Keratinocyte (primary cell): ENCODE measurements at regions not wholly inside any gene's neighbourhood (a gene's known extent, or its start where the extent isn't known, plus 50 kb on each side); places are given as distances from the start of the nearest gene placed in this dataset.

Experiments
- DNase-seq: peaks from one replicate; pipeline ENCODE4 v3.0.0-alpha.2; 2011; ENCODE audit warnings: low read depth, missing footprints, low spot score
- FAIRE-seq: peaks from 2 replicates; lab custom pipeline; 2011; peaks lifted over from hg19 to GRCh38; lab: Jason Lieb, UNC
- H2AFZ ChIP-seq: 2 replicates; pipeline ENCODE4 v1.6.0; 2012; ENCODE audit warnings: low read length, control low read depth, inconsistent platforms; ENCODE audit not compliant: control insufficient read depth
- H3K27ac ChIP-seq: 2 replicates; pipeline ENCODE4 v1.5.1; 2011; ENCODE audit warnings: low read length; ENCODE audit not compliant: control insufficient read depth, insufficient read depth
- H3K27me3 ChIP-seq: 3 replicates; pipeline ENCODE4 v1.6.0; 2011; ENCODE audit warnings: low read length; ENCODE audit not compliant: control insufficient read depth, insufficient read depth; ENCODE audit errors: extremely low read depth
- H3K36me3 ChIP-seq, 2 experiments: 2 replicates in 1 of 2; 3 replicates in 1 of 2; pipeline ENCODE4 v1.5.1; 2011; ENCODE audit warnings: low read length in 2 of 2, mild to moderate bottlenecking in 1 of 2; ENCODE audit not compliant: control insufficient read depth in 2 of 2, insufficient read depth in 2 of 2; ENCODE audit errors: extremely low read depth in 1 of 2
- H3K4me1 ChIP-seq: 3 replicates; pipeline ENCODE4 v1.5.1; 2011; ENCODE audit warnings: low read length; ENCODE audit not compliant: control insufficient read depth, insufficient read depth; ENCODE audit errors: extremely low read depth
- H3K4me2 ChIP-seq: 3 replicates; pipeline ENCODE4 v1.6.0; 2011; ENCODE audit warnings: low read depth, low read length; ENCODE audit not compliant: control insufficient read depth, insufficient read depth; ENCODE audit errors: extremely low read depth
- H3K4me3 ChIP-seq, 3 experiments: fragments of 200-600 bp in 1 of 3; sonication (generic) in 1 of 3; 2 replicates in 2 of 3; 3 replicates in 1 of 3; pipeline ENCODE4 v1.5.1; 2011 to 2016; ENCODE audit warnings: low read length in 3 of 3, mild to moderate bottlenecking in 3 of 3, control low read depth in 2 of 3, inconsistent platforms in 1 of 3, low read depth in 1 of 3, mixed read lengths in 1 of 3, mixed run types in 1 of 3, moderate library complexity in 1 of 3; ENCODE audit not compliant: control insufficient read depth in 2 of 3, insufficient read depth in 2 of 3; ENCODE audit errors: extremely low read depth in 1 of 3
- H3K79me2 ChIP-seq: 2 replicates; pipeline ENCODE4 v1.6.0; 2012; ENCODE audit warnings: low read length; ENCODE audit not compliant: control insufficient read depth, insufficient read depth
- H3K9ac ChIP-seq: 3 replicates; pipeline ENCODE4 v1.6.0; 2011; ENCODE audit warnings: low read length; ENCODE audit not compliant: control insufficient read depth, insufficient read depth; ENCODE audit errors: extremely low read depth
- H3K9me1 ChIP-seq: 3 replicates; pipeline ENCODE4 v1.6.0; 2011; ENCODE audit warnings: low read length; ENCODE audit not compliant: control insufficient read depth, insufficient read depth; ENCODE audit errors: extremely low read depth
- H3K9me3 ChIP-seq: 2 replicates; pipeline ENCODE4 v1.5.1; 2012; ENCODE audit warnings: low read depth, low read length; ENCODE audit not compliant: control insufficient read depth
- H4K20me1 ChIP-seq: 3 replicates; pipeline ENCODE4 v1.6.0; 2011; ENCODE audit warnings: low read length; ENCODE audit not compliant: control insufficient read depth, insufficient read depth; ENCODE audit errors: extremely low read depth
- CTCF ChIP-seq, 3 experiments: IDR thresholded peaks in 1 of 3; conservative IDR thresholded peaks in 1 of 3; optimal IDR thresholded peaks in 1 of 3; 2 replicates in 2 of 3; 3 replicates in 1 of 3; pipeline versions ENCODE3 to v1.5.1; 2011; ENCODE audit warnings: low read length in 3 of 3, mild to moderate bottlenecking in 3 of 3, moderate library complexity in 2 of 3, control low read depth in 1 of 3, inconsistent platforms in 1 of 3; ENCODE audit not compliant: insufficient read depth in 2 of 3; ENCODE audit errors: extremely low read depth in 1 of 3
- EZH2 ChIP-seq: IDR thresholded peaks from one replicate; pipeline ENCODE4 v1.6.1; 2012; ENCODE audit warnings: inconsistent platforms, mild to moderate bottlenecking, low read length, moderate library complexity
- dilution Hi-C: fragments of 300-500 bp; cut with MboI; formaldehyde crosslinking; loops from one replicate; pipeline ENCODE4 v1.7.0; 2020; ENCODE audit warnings: low sequenced_read_pairs; ENCODE audit not compliant: extremely low pct_ligation_motif_present

- no peaks in the 10 kb centered on the region for H3K9me3 ChIP-seq
- H2AFZ ChIP-seq: no peak overlapping the region
- H3K79me2 ChIP-seq: no peaks in the 10 kb centered on the region
- H3K27ac ChIP-seq: no peak overlapping the region
- no peaks in the 10 kb centered on the region for H3K36me3 ChIP-seq
- dilution Hi-C loops: no loop called here
- FAIRE-seq (no peak), DNase-seq (no peak)
- no peak overlapping the region for H3K4me2 ChIP-seq
- no peaks in the 10 kb centered on the region for H3K4me1 ChIP-seq
- no peaks in the 10 kb centered on the region for H4K20me1 ChIP-seq
- no peaks in the 10 kb centered on the region for H3K27me3 ChIP-seq
- H3K9ac ChIP-seq: no peak overlapping the region
- TF ChIP-seq EZH2 (no peak), CTCF (optimal IDR thresholded peaks at IDR 0.05 in 1 of 3, IDR thresholded peaks at IDR 0.05 in 1 of 3, conservative IDR thresholded peaks at IDR 0.05 in 1 of 3; ENCODE audit: extremely low read depth in 1 of 3, insufficient read depth in 2 of 3, low read length in 3 of 3) (no peak)
- H3K4me3 ChIP-seq: no peak overlapping the region
- H3K9me1 ChIP-seq: no peaks in the 10 kb centered on the region
These were observed 167.2 kb downstream of the TFAP2C start for GRCh38 chr20:56796345-56796744.

- Histone ChIP-seq H4K20me1 (no peaks in the 10 kb centered on the region), H3K4me2 (no peak overlapping the region), H2AFZ (no peak overlapping the region), H3K9me3 (no peaks in the 10 kb centered on the region), H3K27me3 (no peaks in the 10 kb centered on the region), H3K79me2 (no peaks in the 10 kb centered on the region), H3K27ac (no peak overlapping the region), H3K9ac (no peak overlapping the region), H3K9me1 (no peaks in the 10 kb centered on the region), H3K4me3 (no peak overlapping the region), H3K36me3 (no peaks in the 10 kb centered on the region), H3K4me1 (no peaks in the 10 kb centered on the region)
- no peak for DNase-seq
- dilution Hi-C loops: no loop called here
- no peak for FAIRE-seq
- TF ChIP-seq CTCF (optimal IDR thresholded peaks at IDR 0.05 in 1 of 3, IDR thresholded peaks at IDR 0.05 in 1 of 3, conservative IDR thresholded peaks at IDR 0.05 in 1 of 3; ENCODE audit: extremely low read depth in 1 of 3, insufficient read depth in 2 of 3, low read length in 3 of 3) (no peak), EZH2 (no peak)
These were observed 167.9 kb downstream of the TFAP2C start for GRCh38 chr20:56797023-56797422.
